ENCODE measurements at regions not wholly inside any gene's neighbourhood (a gene's known extent, or its start where the extent isn't known, plus 50 kb on each side); places are given as distances from the start of the nearest gene placed in this dataset.

GRCh38 chr3:147604136-147604535 is 195.0 kb downstream of the ZIC1 start:
- no peak for DNase-seq

DNA sequence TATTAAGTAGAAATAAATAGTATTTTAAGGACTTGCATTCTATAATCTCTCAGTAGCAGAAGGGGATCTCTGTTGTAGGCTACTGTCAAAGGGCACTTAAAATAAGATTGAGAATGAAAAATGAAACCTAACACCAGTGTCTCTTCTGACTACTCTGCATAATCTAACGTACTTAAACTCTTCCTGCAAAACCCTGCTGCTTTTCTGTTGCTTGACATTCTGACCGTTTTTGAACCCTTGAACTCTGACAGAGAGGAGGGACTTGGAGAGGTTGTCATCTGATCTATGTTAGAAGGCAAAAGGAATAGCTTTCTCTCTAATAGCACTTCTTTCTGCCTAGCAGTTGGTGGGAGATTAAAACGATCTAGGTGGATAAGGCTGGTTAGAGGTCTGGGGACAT is 204.6 kb downstream of the ZIC1 start:
- DNase-seq: no peak

DNA sequence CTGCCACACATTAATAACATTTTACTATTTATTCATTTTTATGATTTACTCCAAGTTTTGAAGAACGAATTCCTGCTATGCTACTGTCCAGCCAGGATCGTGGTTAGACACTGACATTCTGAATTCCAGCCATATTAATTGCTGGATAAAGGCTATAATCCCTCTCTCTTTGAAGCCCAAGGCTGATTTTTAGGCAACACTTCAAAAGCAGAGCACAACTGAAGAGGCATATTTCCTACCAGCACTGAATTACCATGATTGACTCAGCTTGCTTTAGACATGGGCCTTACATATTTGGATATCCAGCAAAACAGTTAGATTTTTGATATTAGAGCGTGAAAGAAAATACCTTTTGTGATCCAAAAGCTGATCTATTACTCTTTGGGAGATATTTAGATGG is 205.0 kb downstream of the ZIC1 start:
- DNase-seq: no peak

DNA sequence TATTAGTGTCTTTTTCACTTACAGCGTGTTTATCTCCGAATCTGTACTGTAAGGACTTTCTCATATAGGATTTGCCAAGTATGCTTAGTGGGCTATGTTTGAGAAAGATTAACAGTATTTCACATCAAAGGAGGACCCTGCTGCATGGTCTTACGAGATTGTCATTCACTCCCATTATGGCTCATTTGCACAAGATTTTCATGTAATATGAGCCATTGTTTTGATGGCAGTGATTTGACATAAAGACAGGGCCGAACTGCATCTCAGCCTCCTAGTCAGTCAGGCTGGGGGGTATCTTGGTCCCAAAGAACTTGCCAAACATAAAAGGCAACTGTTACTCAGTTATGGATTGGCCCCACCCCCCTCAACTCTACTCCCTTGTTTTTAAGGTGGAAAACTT is 205.9 kb downstream of the ZIC1 start:
- no peak for DNase-seq

DNA sequence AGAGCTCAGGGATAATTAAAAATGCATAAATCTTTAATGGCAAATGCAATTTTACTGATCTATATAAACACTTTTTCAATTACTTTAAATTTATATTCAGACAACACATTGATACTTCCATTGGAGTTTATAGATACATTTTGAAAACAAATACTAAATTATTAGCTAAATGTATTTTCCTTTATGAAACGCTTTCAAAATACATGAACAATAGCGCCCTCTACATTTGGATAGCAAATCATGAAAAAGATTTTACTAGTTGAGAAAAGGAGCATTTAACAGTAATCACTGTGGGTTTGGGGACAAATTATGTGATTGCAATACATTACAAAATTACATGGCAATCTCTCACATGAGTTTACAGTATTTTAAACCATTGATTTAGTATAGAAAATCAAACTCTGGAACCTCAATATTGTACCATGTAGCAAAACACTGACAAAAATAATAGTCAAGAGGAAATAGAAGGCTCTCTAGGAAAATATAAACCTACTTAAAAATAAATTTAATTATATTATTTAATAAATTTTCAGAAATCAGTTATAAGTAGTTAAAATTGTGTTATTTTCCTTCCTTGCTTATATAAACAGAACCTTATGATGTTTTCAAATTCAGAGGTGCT is 207.9 kb downstream of the ZIC1 start:
- no peak for DNase-seq

DNA sequence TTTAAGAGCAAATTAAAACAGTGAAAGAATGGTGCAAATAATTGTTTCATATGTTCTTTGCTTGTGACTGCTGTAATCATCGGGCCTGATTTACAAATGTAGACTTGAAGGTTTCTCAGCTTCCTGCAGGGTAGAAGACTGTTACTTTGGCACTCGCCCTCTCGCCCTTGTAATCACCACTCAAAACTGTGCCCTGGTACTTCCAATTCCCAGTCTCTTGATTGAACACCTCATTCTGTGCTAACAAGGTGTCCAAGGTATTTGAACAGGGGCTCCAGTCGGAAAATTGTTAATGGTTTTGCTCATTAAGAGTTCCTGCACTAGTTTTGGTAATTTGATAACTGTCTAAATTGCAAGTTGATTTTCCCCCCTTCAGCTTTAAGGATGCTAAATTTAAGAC is 209.5 kb downstream of the ZIC1 start:
- DNase-seq: no peak

- DNase-seq: no peak
These were observed 210.9 kb downstream of the ZIC1 start for GRCh38 chr3:147619921-147620560.

- DNase-seq: no peak
These were observed 211.7 kb downstream of the ZIC1 start for GRCh38 chr3:147620906-147621305.

DNA sequence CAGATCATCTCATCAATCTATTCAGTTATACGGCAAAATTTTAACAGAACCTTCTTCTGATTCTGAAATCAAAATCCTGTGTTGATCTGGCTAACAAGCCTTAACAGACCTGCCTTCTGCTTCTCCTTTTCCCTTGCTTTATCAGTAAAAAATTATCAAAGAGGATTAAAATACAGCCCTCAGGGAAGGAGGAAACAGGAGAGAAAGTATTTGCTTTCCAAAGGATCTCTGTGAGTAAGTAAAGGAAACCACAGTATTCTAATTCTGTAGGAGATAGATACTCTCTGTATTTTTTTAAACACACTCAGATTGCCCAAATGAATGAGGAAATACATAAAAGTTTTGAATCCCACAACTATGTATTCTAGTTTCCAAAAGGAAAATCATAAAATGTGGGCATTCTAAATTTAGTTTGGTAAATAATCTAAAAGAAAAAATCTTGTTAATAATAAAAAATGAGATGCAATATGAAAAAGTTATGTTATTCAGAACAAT is 221.8 kb downstream of the ZIC1 start:
- DNase-seq: no peak

DNA sequence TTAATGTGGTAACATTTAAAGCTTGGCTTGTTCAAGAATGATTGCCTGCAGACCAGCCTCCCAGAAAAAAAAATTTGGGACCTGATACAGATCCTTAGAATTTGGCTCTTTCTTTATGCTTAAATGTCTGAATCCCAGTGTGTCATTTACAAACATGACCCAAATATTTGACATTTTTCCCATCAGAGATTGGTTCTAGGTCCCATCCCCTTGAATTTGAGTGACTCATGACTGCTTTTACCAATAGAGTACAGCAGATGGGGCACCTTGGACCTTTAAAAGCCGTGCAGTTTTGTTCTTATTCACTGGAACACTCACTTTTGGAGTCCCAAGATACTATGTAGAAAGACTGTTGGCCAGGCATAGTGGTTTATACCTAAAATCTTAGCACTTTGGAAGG is 231.6 kb downstream of the ZIC1 start:
- no peak for DNase-seq

DNA sequence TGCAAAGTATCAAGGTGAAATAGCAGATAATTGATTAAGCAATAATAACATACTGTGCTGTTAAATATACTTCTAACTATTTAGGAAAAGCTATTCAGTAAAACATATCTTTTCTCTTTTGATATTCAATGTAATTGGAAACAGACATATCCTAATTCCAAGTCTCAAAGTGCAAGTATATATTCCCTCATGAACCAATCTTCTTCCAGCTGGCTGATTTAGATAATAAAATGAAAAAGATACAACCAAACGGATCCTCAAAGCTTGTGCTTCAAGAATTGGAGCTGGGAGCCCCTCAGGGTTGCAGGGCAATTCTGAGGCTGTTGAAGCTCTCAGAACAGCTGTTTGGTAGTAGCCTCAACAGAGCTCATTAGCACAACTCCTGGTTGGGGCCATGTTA is 236.6 kb downstream of the ZIC1 start:
- no peak for DNase-seq

DNA sequence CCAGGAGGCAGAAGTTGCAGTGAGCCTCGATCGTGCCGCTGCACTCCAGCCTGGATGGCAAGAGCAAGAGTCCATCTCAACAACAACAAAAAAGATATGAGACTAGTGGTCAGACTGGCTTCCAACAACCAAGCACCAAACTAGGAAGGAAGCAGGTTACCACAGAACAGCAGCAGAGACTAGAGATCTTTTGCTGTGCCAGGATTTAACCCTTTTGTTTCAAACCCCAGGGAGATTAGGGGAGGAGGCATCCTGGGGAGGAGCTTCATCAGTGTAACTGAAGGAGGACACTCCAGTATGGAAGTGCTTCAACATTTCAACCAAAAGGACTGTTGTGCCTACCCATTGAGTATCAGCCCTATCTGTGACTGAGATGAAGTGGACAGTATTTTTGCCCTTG is 240.3 kb downstream of the ZIC1 start:
- DNase-seq: no peak

DNA sequence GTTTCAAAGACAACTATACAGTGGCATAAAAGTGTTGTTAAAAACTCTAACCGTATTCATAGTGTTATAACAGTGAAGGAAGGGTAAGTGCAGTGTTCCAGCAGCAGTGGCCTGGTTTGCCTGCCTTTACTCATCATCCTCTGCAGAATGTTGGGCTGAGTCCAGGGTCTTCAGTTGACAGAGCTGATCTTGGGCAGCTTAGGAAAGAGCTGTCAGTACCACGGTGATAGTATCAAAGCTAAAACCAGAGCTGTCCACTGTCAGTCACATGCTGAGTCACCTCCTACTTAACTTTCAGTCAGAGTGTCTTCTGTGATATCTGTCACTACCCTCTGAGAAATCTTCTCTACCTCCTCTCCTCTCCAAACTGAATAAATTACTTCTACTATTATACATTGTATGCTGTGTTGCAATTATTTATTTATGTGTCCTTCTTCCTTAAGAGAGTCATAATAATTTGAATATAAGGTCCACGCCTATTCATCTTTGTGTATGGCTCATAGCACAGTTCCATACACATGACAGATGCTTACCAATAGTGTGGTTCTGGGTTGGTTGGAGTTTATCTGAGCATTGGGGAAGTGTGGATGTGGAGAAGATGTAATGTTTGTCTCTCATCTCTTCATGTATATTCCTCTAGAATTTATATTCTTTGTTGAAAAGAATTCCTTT is 242.1 kb downstream of the ZIC1 start:
- DNase-seq: no peak

- no peak for DNase-seq
These were observed 243.6 kb downstream of the ZIC1 start for GRCh38 chr3:147652651-147653366.

DNA sequence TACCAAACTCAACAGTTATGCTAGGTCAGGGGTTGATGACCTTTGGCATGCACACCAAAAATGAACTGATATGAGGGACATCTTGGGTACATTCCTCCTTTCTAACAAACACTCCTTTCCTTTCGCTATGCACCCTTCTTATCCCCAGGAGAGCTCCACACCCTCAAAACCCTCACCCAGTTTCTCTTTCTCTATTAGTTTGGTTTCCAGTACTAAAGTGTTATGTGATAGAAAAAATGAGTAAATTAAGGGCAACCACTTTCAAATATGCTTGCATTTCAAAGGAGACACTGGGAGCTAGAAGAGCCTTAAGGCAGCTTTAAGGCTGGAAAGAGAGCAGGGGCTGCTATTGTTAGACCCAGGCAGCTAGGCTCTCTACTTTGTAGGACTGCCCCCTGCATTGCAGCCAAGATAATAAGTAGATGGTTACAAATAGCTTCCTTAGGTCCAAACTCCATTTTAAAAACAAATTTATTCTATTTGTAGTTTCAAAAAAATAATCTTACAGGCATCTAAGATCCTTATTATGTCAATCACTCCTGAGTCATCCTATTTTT is 244.3 kb downstream of the ZIC1 start:
- DNase-seq: no peak

DNA sequence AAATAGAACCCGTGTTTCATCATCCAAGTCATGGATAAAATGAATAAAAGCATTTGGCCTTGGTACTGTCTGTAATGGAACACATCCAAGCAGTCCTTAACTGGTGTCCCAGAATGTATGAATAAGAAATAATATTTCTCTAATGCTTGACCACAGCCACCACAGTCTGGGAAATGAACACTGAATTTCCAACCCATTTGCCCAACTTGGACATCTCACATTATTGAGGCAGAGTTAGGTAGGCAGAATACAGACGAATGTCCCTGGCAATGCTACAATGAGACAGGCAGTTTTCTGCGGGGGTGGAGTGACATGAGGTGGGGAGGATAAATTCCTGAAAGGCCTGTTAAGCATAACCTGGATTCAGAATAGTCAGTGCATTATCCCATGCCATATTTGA is 245.7 kb downstream of the ZIC1 start:
- no peak for DNase-seq

GRCh38 chr3:147655236-147655635 is 246.1 kb downstream of the ZIC1 start:
- no peak for DNase-seq

DNA sequence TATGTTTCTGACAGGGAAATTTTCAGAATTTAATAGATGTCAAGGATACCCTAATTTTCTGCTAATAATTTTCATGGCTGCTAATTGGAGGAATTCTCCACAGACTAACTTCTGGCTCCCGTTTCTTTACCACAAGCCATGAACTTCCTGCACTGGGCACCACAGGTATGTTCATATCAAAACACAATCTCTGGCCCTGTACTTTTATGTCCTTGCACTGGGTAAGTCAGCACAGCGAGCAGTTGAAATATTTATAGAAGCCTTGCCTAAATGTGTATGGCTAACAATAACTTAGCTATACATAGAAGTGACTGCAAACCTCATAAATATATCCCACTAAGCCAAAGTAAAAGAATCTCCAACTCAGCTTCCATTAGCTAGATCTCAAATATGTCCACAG is 246.9 kb downstream of the ZIC1 start:
- DNase-seq: no peak

DNA sequence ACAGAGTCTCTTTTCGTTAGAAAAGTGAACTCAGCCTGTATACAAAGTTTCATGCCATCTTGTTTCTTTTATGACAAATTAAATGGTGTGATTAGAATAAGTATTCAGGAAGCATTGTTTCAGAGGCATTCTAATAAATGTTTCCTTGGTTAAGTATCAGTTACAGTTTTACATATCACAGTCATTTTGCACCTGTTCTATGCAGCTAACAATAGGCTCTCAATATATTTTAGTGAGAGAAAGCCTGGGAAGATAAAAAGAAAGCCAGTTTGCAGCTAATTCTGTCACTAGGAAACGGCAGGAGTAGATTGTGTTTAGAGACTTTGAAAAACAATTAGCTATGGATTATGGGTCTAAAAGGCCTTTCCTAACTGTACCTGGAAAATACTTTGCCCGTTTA is 252.8 kb downstream of the ZIC1 start:
- DNase-seq: peak; percentile 78

GRCh38 chr3:147662705-147663104 is 253.5 kb downstream of the ZIC1 start:
- DNase-seq: no peak

DNA sequence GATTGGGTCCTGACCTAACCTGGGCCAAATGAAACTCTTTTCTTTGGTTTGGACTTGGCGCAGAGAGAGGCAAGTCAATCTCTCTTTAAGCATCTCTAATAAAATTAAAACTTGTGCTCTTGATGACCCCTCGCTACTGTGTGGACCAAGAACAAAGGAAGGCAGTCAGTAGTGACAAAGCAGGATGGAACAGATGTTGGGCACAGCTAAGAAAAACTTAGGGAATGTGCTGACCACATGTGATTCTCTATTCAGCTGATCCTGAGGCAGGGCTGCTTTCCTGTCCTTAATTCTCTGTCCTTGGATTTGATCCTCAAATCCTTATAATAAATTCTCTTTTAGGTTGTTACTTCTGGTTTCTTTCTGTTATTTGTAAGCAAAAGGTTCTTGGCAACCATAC is 259.9 kb downstream of the ZIC1 start:
- no peak for DNase-seq

GRCh38 chr3:147672035-147672434 is 262.9 kb downstream of the ZIC1 start:
- no peak for DNase-seq

DNA sequence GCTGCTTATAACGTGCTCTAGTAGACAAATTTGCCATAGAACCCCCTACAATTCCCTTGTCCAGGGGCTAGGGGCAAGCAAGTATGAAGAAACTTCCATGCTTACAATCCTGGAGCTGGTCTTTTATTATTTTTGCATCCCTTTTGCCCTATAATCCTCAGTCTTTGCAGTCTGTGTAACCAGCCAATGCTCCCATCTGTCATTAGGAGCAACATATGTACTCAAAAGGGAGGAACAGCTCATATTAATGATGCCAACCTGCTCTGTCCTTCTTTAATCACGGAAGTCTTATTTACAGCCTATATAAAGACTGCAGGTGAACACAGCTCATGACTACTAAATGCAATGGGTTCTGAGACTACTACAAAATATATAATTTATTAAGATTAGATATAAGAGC is 263.3 kb downstream of the ZIC1 start:
- DNase-seq: no peak

- DNase-seq: no peak
These were observed 266.6 kb downstream of the ZIC1 start for GRCh38 chr3:147675761-147676160.

Data from NCI-H774 (cell line).